ENCODE measurements at regions not wholly inside any gene's neighbourhood (a gene's known extent, or its start where the extent isn't known, plus 50 kb on each side); places are given as distances from the start of the nearest gene placed in this dataset.

GRCh38 chr2:123093199-123093598 is 931.9 kb upstream of the CNTNAP5 start:
- CTCF ChIA-PET: no interaction called here

GRCh38 chr2:123095219-123095835 is 929.8 kb upstream of the CNTNAP5 start:
- CTCF ChIA-PET: no interaction called here

More at GRCh38 chr2:123093199-123093598, 931.9 kb upstream of the CNTNAP5 start:
- no peak overlapping the region for H3K27ac ChIP-seq
- TF ChIP-seq CTCF (conservative IDR thresholded peaks at IDR 0.05; ENCODE audit: low read depth): no peak
- POLR2A ChIA-PET (ENCODE audit: low non-redundant PET): no interaction called here
- DNase-seq (ENCODE audit: low spot score): no peak

GRCh38 chr2:123098619-123099018 is 926.5 kb upstream of the CNTNAP5 start:
- ChIA-PET POLR2A (ENCODE audit: low non-redundant PET) (no interaction called here), CTCF (interaction anchor here (0.7 kb wide), 1 partner anchor 18 kb away, joined by 3 read pairs; no protein-coding TSS in a partner anchor)
- no peak for DNase-seq (ENCODE audit: low spot score)
- H3K27ac ChIP-seq: no peak overlapping the region
- no peak for TF ChIP-seq CTCF (conservative IDR thresholded peaks at IDR 0.05; ENCODE audit: low read depth)

More at GRCh38 chr2:123095219-123095835, 929.8 kb upstream of the CNTNAP5 start:
- no peak overlapping the region for H3K27ac ChIP-seq
- POLR2A ChIA-PET (ENCODE audit: low non-redundant PET): no interaction called here
- DNase-seq (ENCODE audit: low spot score): no peak
- TF ChIP-seq CTCF (conservative IDR thresholded peaks at IDR 0.05; ENCODE audit: low read depth): no peak

GRCh38 chr2:123101434-123101833 is 923.7 kb upstream of the CNTNAP5 start:
- no peak for DNase-seq (ENCODE audit: low spot score)
- no peak overlapping the region for H3K27ac ChIP-seq
- TF ChIP-seq CTCF (conservative IDR thresholded peaks at IDR 0.05; ENCODE audit: low read depth): no peak
- POLR2A ChIA-PET (ENCODE audit: low non-redundant PET): no interaction called here
- CTCF ChIA-PET: no interaction called here

- ChIA-PET CTCF (interaction anchor here (0.7 to 0.8 kb wide), 2 partner anchors 43 to 1188 kb away, joined by 3 to 4 read pairs; no protein-coding TSS in a partner anchor), POLR2A (ENCODE audit: low non-redundant PET) (no interaction called here)
- no peak for DNase-seq (ENCODE audit: low spot score)
- no peak for TF ChIP-seq CTCF (conservative IDR thresholded peaks at IDR 0.05; ENCODE audit: low read depth)
- H3K27ac ChIP-seq: no peak overlapping the region
Measured at GRCh38 chr2:123103902-123104301, 921.2 kb upstream of the CNTNAP5 start.

- no peak for TF ChIP-seq CTCF (conservative IDR thresholded peaks at IDR 0.05; ENCODE audit: low read depth)
- H3K27ac ChIP-seq: no peak overlapping the region
- ChIA-PET CTCF (no interaction called here), POLR2A (ENCODE audit: low non-redundant PET) (no interaction called here)
- no peak for DNase-seq (ENCODE audit: low spot score)
Measured at GRCh38 chr2:123116595-123116994, 908.5 kb upstream of the CNTNAP5 start.
